Left lung (tissue), 4 donors: ENCODE measurements at regions not wholly inside any gene's neighbourhood (a gene's known extent, or its start where the extent isn't known, plus 50 kb on each side); places are given as distances from the start of the nearest gene placed in this dataset.
A peak's percentile ranks its signal among the peaks of the same experiment; 100 is the strongest.

ENCODE experiments used
- ATAC-seq: fragments of 200-7000 bp; cut with Tn5 transposase; one replicate; pipeline ENCODE4 v1.9.1; 2020; ENCODE audit warnings: moderate library complexity
- DNase-seq, 4 donors: peaks; one replicate each; pipeline ENCODE4 v3.0.0-alpha.2; 2013 to 2020
- H3K27ac ChIP-seq, 2 donors: fragments of 200-600 bp; sonication (generic) in 1 of 2; one replicate each; pipeline versions ENCODE4 v1.5.0 to v1.8.0; 2020 to 2021
- H3K27me3 ChIP-seq, 2 donors: fragments of 200-600 bp; sonication (generic) in 1 of 2; one replicate each; pipeline versions ENCODE4 v1.5.0 to v1.8.0; 2020 to 2021
- H3K36me3 ChIP-seq, 2 donors: fragments of 200-600 bp; sonication (generic) in 1 of 2; one replicate each; pipeline versions ENCODE4 v1.5.0 to v1.8.0; 2020 to 2021
- H3K4me1 ChIP-seq, 2 donors: fragments of 200-600 bp; one replicate each; pipeline ENCODE4 v1.8.0; 2021
- H3K4me3 ChIP-seq, 2 donors: fragments of 200-600 bp; sonication (generic) in 1 of 2; one replicate each; pipeline versions ENCODE4 v1.5.0 to v1.8.0; 2020 to 2021; ENCODE audit warnings: mild to moderate bottlenecking in 1 of 2
- H3K9me3 ChIP-seq, 2 donors: fragments of 200-600 bp; sonication (generic) in 1 of 2; one replicate each; pipeline versions ENCODE4 v1.5.0 to v1.8.0; 2020 to 2021
- CTCF ChIP-seq, 2 donors: fragments of 200-600 bp; sonication (generic) in 1 of 2; IDR thresholded peaks; one replicate each; pipeline versions ENCODE4 v1.5.0 to v1.8.0; 2021; ENCODE audit warnings: antibody characterized with exemption in 2 of 2
- intact Hi-C, 2 donors: fragments of 100-400 bp; cut with DNase I; formaldehyde crosslinking; loops; one replicate each; pipeline versions ENCODE4 v1.11.2 to v1.14.2; 2022
- donor health status: DM: no; HTN: yes; CAD: no.
- donor health status: DM: no; HTN: no; CAD: no.

GRCh38 chr5:91898019-91898418 lies 514.9 kb upstream of the ARRDC3 start:
- DNase-seq (no peak), ATAC-seq (no peak)
- H3K27me3 ChIP-seq = no peaks in the 10 kb centered on the region
- H3K4me1 ChIP-seq = no peaks in the 10 kb centered on the region
- intact Hi-C loops = no loop called here
- H3K4me3 ChIP-seq = no peak overlapping the region
- H3K27ac ChIP-seq = no peak overlapping the region
- H3K36me3 ChIP-seq = no peaks in the 10 kb centered on the region
- no peak for TF ChIP-seq CTCF (IDR thresholded peaks at IDR 0.05)
- no peaks in the 10 kb centered on the region for H3K9me3 ChIP-seq

GRCh38 chr5:91888810-91889209 lies 505.7 kb upstream of the ARRDC3 start:
- no peaks in the 10 kb centered on the region for H3K27me3 ChIP-seq
- H3K36me3 ChIP-seq = no peaks in the 10 kb centered on the region
- no peak overlapping the region for H3K4me3 ChIP-seq
- H3K9me3 ChIP-seq = no peaks in the 10 kb centered on the region
- H3K27ac ChIP-seq = no peak overlapping the region
- DNase-seq (no peak), ATAC-seq (no peak)
- no peak for TF ChIP-seq CTCF (IDR thresholded peaks at IDR 0.05)
- no peaks in the 10 kb centered on the region for H3K4me1 ChIP-seq
- intact Hi-C loops = no loop called here

GRCh38 chr5:91885291-91886265 lies 502.5 kb upstream of the ARRDC3 start:
- no peaks in the 10 kb centered on the region for H3K36me3 ChIP-seq
- intact Hi-C loops = no loop called here
- H3K4me1 ChIP-seq = no peaks in the 10 kb centered on the region
- DNase-seq (no peak), ATAC-seq (no peak)
- no peak overlapping the region for H3K27ac ChIP-seq
- H3K4me3 ChIP-seq = no peak overlapping the region
- no peaks in the 10 kb centered on the region for H3K9me3 ChIP-seq
- no peaks in the 10 kb centered on the region for H3K27me3 ChIP-seq
- TF ChIP-seq CTCF (IDR thresholded peaks at IDR 0.05) = no peak

GRCh38 chr5:91884036-91884435 lies 500.9 kb upstream of the ARRDC3 start:
- Histone ChIP-seq H3K27me3 (no peaks in the 10 kb centered on the region), H3K36me3 (no peaks in the 10 kb centered on the region), H3K27ac (no peak overlapping the region), H3K9me3 (no peaks in the 10 kb centered on the region), H3K4me3 (no peak overlapping the region), H3K4me1 (no peaks in the 10 kb centered on the region)
- intact Hi-C loops = no loop called here
- DNase-seq = no peak
- TF ChIP-seq CTCF (IDR thresholded peaks at IDR 0.05) = no peak
- ATAC-seq = no peak

- no peak for TF ChIP-seq CTCF (IDR thresholded peaks at IDR 0.05)
- Histone ChIP-seq H3K4me3 (no peak overlapping the region), H3K9me3 (no peaks in the 10 kb centered on the region), H3K4me1 (no peaks in the 10 kb centered on the region), H3K36me3 (no peaks in the 10 kb centered on the region), H3K27me3 (no peaks in the 10 kb centered on the region), H3K27ac (no peak overlapping the region)
- ATAC-seq = no peak
- intact Hi-C loops = no loop called here
- DNase-seq = peak in 2 of 4 donors; percentile 53 to 65
Measured at GRCh38 chr5:91875196-91875779, 492.2 kb upstream of the ARRDC3 start.
